ENCODE measurements at regions not wholly inside any gene's neighbourhood (a gene's known extent, or its start where the extent isn't known, plus 50 kb on each side); places are given as distances from the start of the nearest gene placed in this dataset.
A peak's percentile ranks its signal among the peaks of the same experiment; 100 is the strongest.

- TF ChIP-seq CEBPB (IDR thresholded peaks at IDR 0.05; ENCODE audit: low read depth, low read length): peak; percentile 34; the same call in 1 of the 2 replicates
- TF ChIP-seq CTCF (conservative IDR thresholded peaks at IDR 0.05; ENCODE audit: low read depth, low read length): no peak
These were observed 201.0 kb downstream of the SIPA1L2 start for GRCh38 chr1:232428786-232429530.

All from IMR-90 (cell line).